ENCODE measurements at regions not wholly inside any gene's neighbourhood (a gene's known extent, or its start where the extent isn't known, plus 50 kb on each side); places are given as distances from the start of the nearest gene placed in this dataset.

DNA sequence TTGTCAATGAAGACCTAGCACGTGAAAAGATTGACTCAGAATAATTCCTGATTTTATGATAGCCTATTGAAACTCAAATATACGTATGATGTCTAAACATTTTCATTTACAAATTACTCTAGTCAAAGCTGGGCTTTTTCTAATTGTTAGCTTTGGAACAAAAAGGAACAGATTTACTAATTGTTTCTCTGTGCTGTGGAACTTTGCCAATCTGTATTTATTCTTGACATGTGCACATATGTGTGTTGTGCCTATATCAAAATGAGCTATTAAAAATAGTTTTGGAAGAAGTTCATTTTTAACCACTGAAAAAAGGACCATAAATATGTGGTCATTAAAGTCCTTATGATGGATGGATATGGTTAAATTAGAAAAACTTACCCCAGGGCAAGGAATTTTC is 85.4 kb upstream of the PACRGL start:
- no peak overlapping the region for H3K4me3 ChIP-seq (ENCODE audit: low read depth in 2 of 2, low read length in 2 of 2)
- H3K27me3 ChIP-seq (ENCODE audit: control insufficient read depth, insufficient read depth, low read length): no peaks in the 10 kb centered on the region
- TF ChIP-seq SIN3A (IDR thresholded peaks at IDR 0.05; ENCODE audit: borderline replicate concordance, insufficient read depth, low read depth, low read length) (no peak), POLR2AphosphoS5 (IDR thresholded peaks at IDR 0.05; ENCODE audit: low read depth, low read length) (no peak), TCF7L2 (IDR thresholded peaks at IDR 0.05; ENCODE audit: low read depth, low read length) (no peak), REST (IDR thresholded peaks at IDR 0.05; ENCODE audit: insufficient read depth in 1 of 2, low read depth in 2 of 2, low read length in 1 of 2) (no peak)
- TF ChIP-seq, protein P1, sequence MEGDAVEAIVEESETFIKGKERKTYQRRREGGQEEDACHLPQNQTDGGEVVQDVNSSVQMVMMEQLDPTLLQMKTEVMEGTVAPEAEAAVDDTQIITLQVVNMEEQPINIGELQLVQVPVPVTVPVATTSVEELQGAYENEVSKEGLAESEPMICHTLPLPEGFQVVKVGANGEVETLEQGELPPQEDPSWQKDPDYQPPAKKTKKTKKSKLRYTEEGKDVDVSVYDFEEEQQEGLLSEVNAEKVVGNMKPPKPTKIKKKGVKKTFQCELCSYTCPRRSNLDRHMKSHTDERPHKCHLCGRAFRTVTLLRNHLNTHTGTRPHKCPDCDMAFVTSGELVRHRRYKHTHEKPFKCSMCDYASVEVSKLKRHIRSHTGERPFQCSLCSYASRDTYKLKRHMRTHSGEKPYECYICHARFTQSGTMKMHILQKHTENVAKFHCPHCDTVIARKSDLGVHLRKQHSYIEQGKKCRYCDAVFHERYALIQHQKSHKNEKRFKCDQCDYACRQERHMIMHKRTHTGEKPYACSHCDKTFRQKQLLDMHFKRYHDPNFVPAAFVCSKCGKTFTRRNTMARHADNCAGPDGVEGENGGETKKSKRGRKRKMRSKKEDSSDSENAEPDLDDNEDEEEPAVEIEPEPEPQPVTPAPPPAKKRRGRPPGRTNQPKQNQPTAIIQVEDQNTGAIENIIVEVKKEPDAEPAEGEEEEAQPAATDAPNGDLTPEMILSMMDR (IDR thresholded peaks at IDR 0.05): no peak
- no TSS peak for BruUV-seq (replicated peaks)
- no peaks in the 10 kb centered on the region for H3K9me3 ChIP-seq (ENCODE audit: control insufficient read depth, insufficient read depth, low read depth, low read length)
- ChIA-PET POLR2A (no interaction called here), CTCF (no interaction called here)
- ATAC-seq (no peak), DNase-seq (ENCODE audit: low read depth, low spot score) (no peak)
- no peaks in the 10 kb centered on the region for H3K36me3 ChIP-seq (ENCODE audit: control insufficient read depth, insufficient read depth, low read length)
- no peak overlapping the region for H3K27ac ChIP-seq (ENCODE audit: low read length)
- in situ Hi-C loops (cut with HindIII; ENCODE audit: low pct_unique_long_range_greater_than_20kb, low sequenced_read_pairs) (no loop called here), intact Hi-C loops (cut with micrococcal nuclease; ENCODE audit: unreplicated experiment) (no loop called here)
- H3K4me1 ChIP-seq (ENCODE audit: control insufficient read depth, insufficient read depth, low read length): no peaks in the 10 kb centered on the region

DNA sequence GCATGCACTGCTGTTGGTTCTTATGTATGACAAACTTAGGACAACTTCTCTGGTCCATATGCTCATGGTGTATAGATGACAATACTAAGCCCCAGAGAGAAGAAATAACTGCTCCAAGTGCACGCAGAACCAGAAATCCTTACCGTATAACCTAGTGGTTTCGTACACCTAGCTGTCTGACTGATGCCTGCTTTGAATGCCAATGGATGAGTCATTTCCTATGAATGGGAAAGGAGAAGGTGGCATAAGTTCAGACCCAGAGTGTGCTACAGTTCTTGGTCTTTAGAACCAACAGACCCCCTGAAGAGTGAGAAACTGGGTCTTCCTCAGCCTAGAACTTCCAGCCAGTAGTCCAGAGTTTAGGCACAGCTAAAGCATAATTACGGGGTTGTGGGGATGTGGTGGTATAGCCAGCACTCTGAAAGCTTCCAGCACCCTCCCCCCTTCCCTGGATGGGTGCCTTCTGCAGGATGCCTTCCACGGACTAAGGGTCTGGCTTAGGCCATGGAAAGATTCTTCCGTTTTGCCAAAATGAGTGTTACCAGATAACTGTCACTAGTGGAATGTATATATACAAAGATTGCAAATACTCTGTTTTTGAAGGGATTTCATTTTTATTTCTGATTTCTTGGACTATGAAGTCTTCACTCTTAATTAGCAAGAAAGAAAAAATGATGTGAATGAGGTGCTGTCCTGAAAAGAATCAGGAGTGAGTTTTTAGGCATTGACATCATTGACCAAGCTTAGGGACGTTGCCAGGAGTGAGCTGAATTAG is 84.6 kb upstream of the PACRGL start:
- H3K27me3 ChIP-seq (ENCODE audit: control insufficient read depth, insufficient read depth, low read length): no peaks in the 10 kb centered on the region
- intact Hi-C loops (cut with micrococcal nuclease; ENCODE audit: unreplicated experiment) (no loop called here), in situ Hi-C loops (cut with HindIII; ENCODE audit: low pct_unique_long_range_greater_than_20kb, low sequenced_read_pairs) (no loop called here)
- H3K27ac ChIP-seq (ENCODE audit: low read length): no peak overlapping the region
- TF ChIP-seq, protein P1 (IDR thresholded peaks at IDR 0.05): no peak
- TF ChIP-seq POLR2AphosphoS5 (IDR thresholded peaks at IDR 0.05; ENCODE audit: low read depth, low read length) (no peak), REST (IDR thresholded peaks at IDR 0.05; ENCODE audit: insufficient read depth in 1 of 2, low read depth in 2 of 2, low read length in 1 of 2) (no peak), SIN3A (IDR thresholded peaks at IDR 0.05; ENCODE audit: borderline replicate concordance, insufficient read depth, low read depth, low read length) (no peak), TCF7L2 (IDR thresholded peaks at IDR 0.05; ENCODE audit: low read depth, low read length) (no peak)
- ChIA-PET POLR2A (no interaction called here), CTCF (no interaction called here)
- H3K9me3 ChIP-seq (ENCODE audit: control insufficient read depth, insufficient read depth, low read depth, low read length): no peaks in the 10 kb centered on the region
- H3K36me3 ChIP-seq (ENCODE audit: control insufficient read depth, insufficient read depth, low read length): no peaks in the 10 kb centered on the region
- H3K4me3 ChIP-seq (ENCODE audit: low read depth in 2 of 2, low read length in 2 of 2): no peak overlapping the region
- ATAC-seq: peak; percentile 51
- no peak for DNase-seq (ENCODE audit: low read depth, low spot score)
- H3K4me1 ChIP-seq (ENCODE audit: control insufficient read depth, insufficient read depth, low read length): no peaks in the 10 kb centered on the region
- no TSS peak for BruUV-seq (replicated peaks)
